Islet precursor cell (in vitro differentiated cells): ENCODE measurements at regions not wholly inside any gene's neighbourhood (a gene's known extent, or its start where the extent isn't known, plus 50 kb on each side); places are given as distances from the start of the nearest gene placed in this dataset.
"Not testable (repeated sequence)": the region's sequence is repeated elsewhere in the genome, so short reads cannot be mapped to it uniquely, and the experiment has no call there.

Experiments used
- DNase-seq: peaks from one replicate; pipeline ENCODE4 v3.0.0-alpha.2; 2018

- DNase-seq, result peak; percentile 65
These were observed 96.0 kb downstream of the TMEM17 start for GRCh38 chr2:62410015-62410453.

GRCh38 chr2:62409442-62409841, 96.6 kb downstream of the TMEM17 start:
- DNase-seq, result no peak

GRCh38 chr2:62408241-62408677, 97.7 kb downstream of the TMEM17 start:
- no peak for DNase-seq

GRCh38 chr2:62407838-62408237, 98.2 kb downstream of the TMEM17 start:
- no peak for DNase-seq

- no peak for DNase-seq
These were observed 98.6 kb downstream of the TMEM17 start for GRCh38 chr2:62407401-62407800.

GRCh38 chr2:62406573-62407043, 99.4 kb downstream of the TMEM17 start:
- DNase-seq, result no peak

- DNase-seq, result no peak
These were observed 101.1 kb downstream of the TMEM17 start for GRCh38 chr2:62404913-62405312.

- DNase-seq, result no peak
These were observed 103.8 kb downstream of the TMEM17 start for GRCh38 chr2:62402156-62402555.

- no peak for DNase-seq
These were observed 107.6 kb downstream of the TMEM17 start for GRCh38 chr2:62398356-62398755.

- no peak for DNase-seq
These were observed 109.1 kb downstream of the TMEM17 start for GRCh38 chr2:62396880-62397279.

GRCh38 chr2:62393293-62393692, 112.7 kb downstream of the TMEM17 start:
- no peak for DNase-seq

- no peak for DNase-seq
These were observed 114.3 kb downstream of the TMEM17 start for GRCh38 chr2:62391696-62392095.

- not testable (repeated sequence) for DNase-seq
These were observed 119.6 kb downstream of the TMEM17 start for GRCh38 chr2:62386378-62386777.

- DNase-seq, result no peak
These were observed 122.1 kb downstream of the TMEM17 start for GRCh38 chr2:62383846-62384245.

GRCh38 chr2:62382757-62383156, 123.2 kb downstream of the TMEM17 start:
- no peak for DNase-seq

- DNase-seq, result peak; percentile 57
These were observed 123.9 kb downstream of the TMEM17 start for GRCh38 chr2:62382122-62382521.

- no peak for DNase-seq
These were observed 124.3 kb downstream of the TMEM17 start for GRCh38 chr2:62381656-62382055.

- DNase-seq, result no peak
These were observed 126.4 kb downstream of the TMEM17 start for GRCh38 chr2:62379566-62379965.

GRCh38 chr2:62375113-62375420, 130.9 kb downstream of the TMEM17 start:
- no peak for DNase-seq

GRCh38 chr2:62374301-62375112, 131.5 kb downstream of the TMEM17 start:
- DNase-seq, result no peak

- DNase-seq, result no peak
These were observed 133.2 kb downstream of the TMEM17 start for GRCh38 chr2:62372824-62373223.

- no peak for DNase-seq
These were observed 135.4 kb downstream of the TMEM17 start for GRCh38 chr2:62370321-62371250.

- no peak for DNase-seq
These were observed 136.3 kb downstream of the TMEM17 start for GRCh38 chr2:62369541-62370202.
